H9 (cell line): ENCODE measurements at regions not wholly inside any gene's neighbourhood (a gene's known extent, or its start where the extent isn't known, plus 50 kb on each side); places are given as distances from the start of the nearest gene placed in this dataset.

ENCODE experiments used
- DNase-seq: peaks from one replicate; pipeline ENCODE4 v3.0.0-alpha.2; 2017
- H2AFZ ChIP-seq: one replicate; pipeline ENCODE4 v1.6.1; 2013; ENCODE audit warnings: mild to moderate bottlenecking, low read length, control low read depth, moderate library complexity
- H2AK5ac ChIP-seq: 2 replicates; pipeline ENCODE4 v1.6.1; 2013; ENCODE audit warnings: low read length, control low read depth, mixed read lengths; ENCODE audit not compliant: insufficient read length
- H2BK120ac ChIP-seq: one replicate; pipeline ENCODE4 v1.6.1; 2013; ENCODE audit warnings: low read depth, mild to moderate bottlenecking, low read length, control low read depth, inconsistent platforms; ENCODE audit not compliant: poor library complexity, severe bottlenecking
- H2BK12ac ChIP-seq: 2 replicates; pipeline ENCODE4 v1.6.1; 2013; ENCODE audit warnings: low read length, control low read depth, mixed read lengths, low read depth; ENCODE audit not compliant: insufficient read length
- H2BK15ac ChIP-seq: 2 replicates; pipeline ENCODE4 v1.6.1; 2013; ENCODE audit warnings: low read depth, low read length, control low read depth
- H2BK20ac ChIP-seq: one replicate; pipeline ENCODE4 v1.6.1; 2013; ENCODE audit warnings: low read depth, mild to moderate bottlenecking, low read length, control low read depth, inconsistent platforms; ENCODE audit not compliant: poor library complexity, severe bottlenecking
- H2BK5ac ChIP-seq: 2 replicates; pipeline ENCODE4 v1.6.1; 2013; ENCODE audit warnings: low read length, control low read depth, mixed read lengths; ENCODE audit not compliant: insufficient read length
- H3K14ac ChIP-seq: 2 replicates; pipeline ENCODE4 v1.6.1; 2013; ENCODE audit warnings: low read length, control low read depth; ENCODE audit not compliant: insufficient read depth
- H3K18ac ChIP-seq: 2 replicates; pipeline ENCODE4 v1.6.1; 2013; ENCODE audit warnings: low read depth, mild to moderate bottlenecking, mixed read lengths, low read length, control low read depth; ENCODE audit not compliant: insufficient read length
- H3K23ac ChIP-seq: 2 replicates; pipeline ENCODE4 v1.6.1; 2013; ENCODE audit warnings: low read length, control low read depth, mixed read lengths, low read depth; ENCODE audit not compliant: insufficient read length
- H3K23me2 ChIP-seq: 2 replicates; pipeline ENCODE4 v1.6.1; 2013; ENCODE audit warnings: low read depth, mild to moderate bottlenecking, mixed read lengths, low read length, control low read depth; ENCODE audit not compliant: insufficient read length, poor library complexity, severe bottlenecking
- H3K27ac ChIP-seq: 2 replicates; pipeline ENCODE4 v1.5.1; 2013; ENCODE audit warnings: low read length, control low read depth, mixed read lengths, low read depth; ENCODE audit not compliant: insufficient read length
- H3K27me3 ChIP-seq: 2 replicates; pipeline ENCODE4 v1.6.1; 2013; ENCODE audit warnings: low read length, control low read depth, inconsistent platforms; ENCODE audit not compliant: insufficient read depth
- H3K4ac ChIP-seq: 2 replicates; pipeline ENCODE4 v1.6.1; 2013; ENCODE audit warnings: low read depth, mild to moderate bottlenecking, control low read depth, inconsistent platforms, low read length, moderate library complexity
- H3K4me1 ChIP-seq: 2 replicates; pipeline ENCODE4 v1.6.1; 2013; ENCODE audit warnings: low read length, control low read depth, inconsistent platforms; ENCODE audit not compliant: insufficient read depth
- H3K4me2 ChIP-seq: 2 replicates; pipeline ENCODE4 v1.6.1; 2013; ENCODE audit warnings: low read length, control low read depth, mixed read lengths; ENCODE audit not compliant: insufficient read length, insufficient read depth
- H3K56ac ChIP-seq: 2 replicates; pipeline ENCODE4 v1.6.1; 2013; ENCODE audit warnings: low read depth, mild to moderate bottlenecking, mixed read lengths, low read length, control low read depth; ENCODE audit not compliant: insufficient read length
- H3K79me1 ChIP-seq: 2 replicates; pipeline ENCODE4 v1.6.1; 2013; ENCODE audit warnings: low read depth, mild to moderate bottlenecking, moderate library complexity, low read length, control low read depth, inconsistent platforms; ENCODE audit not compliant: insufficient read depth, poor library complexity, severe bottlenecking
- H3K79me2 ChIP-seq: 2 replicates; pipeline ENCODE4 v1.6.1; 2013; ENCODE audit warnings: low read length, control low read depth, inconsistent platforms; ENCODE audit not compliant: insufficient read depth
- H3K9ac ChIP-seq: 2 replicates; pipeline ENCODE4 v1.6.1; 2013; ENCODE audit warnings: low read length, control low read depth, mixed read lengths; ENCODE audit not compliant: insufficient read length; ENCODE audit errors: extremely low read depth
- H3K9me3 ChIP-seq: one replicate; pipeline ENCODE4 v1.6.1; 2013; ENCODE audit warnings: low read depth, low read length, inconsistent platforms; ENCODE audit not compliant: control insufficient read depth
- H3T11ph ChIP-seq: one replicate; pipeline ENCODE4 v1.6.1; 2013; ENCODE audit warnings: mild to moderate bottlenecking, low read length, control low read depth, inconsistent platforms
- H4K20me1 ChIP-seq: one replicate; pipeline ENCODE4 v1.6.1; 2013; ENCODE audit not compliant: control insufficient read depth, insufficient read length, insufficient read depth
- H4K5ac ChIP-seq: 2 replicates; pipeline ENCODE4 v1.6.1; 2013; ENCODE audit warnings: low read depth, mild to moderate bottlenecking, mixed read lengths, low read length, control low read depth; ENCODE audit not compliant: insufficient read length
- H4K8ac ChIP-seq: replicated peaks from 2 replicates; pipeline ENCODE4 v1.6.1; 2013; ENCODE audit warnings: low read length, control low read depth, mixed read lengths, low read depth; ENCODE audit not compliant: insufficient read length
- H4K91ac ChIP-seq: 2 replicates; pipeline ENCODE4 v1.6.1; 2013; ENCODE audit warnings: low read depth, mild to moderate bottlenecking, moderate library complexity, mixed read lengths, low read length, control low read depth; ENCODE audit not compliant: insufficient read length
- H3K27ac Mint-ChIP-seq, 3 experiments: 2 replicates in 2 of 3; 3 replicates in 1 of 3; pipeline ENCODE4 v1.8.0; 2020 to 2021; ENCODE audit warnings: mixed read lengths in 3 of 3, mild to moderate bottlenecking in 1 of 3, moderate library complexity in 1 of 3
- H3K27me3 Mint-ChIP-seq: 2 replicates; pipeline ENCODE4 v1.8.0; 2021; ENCODE audit warnings: low read depth, mild to moderate bottlenecking, moderate library complexity, mixed read lengths
- H3K36me3 Mint-ChIP-seq, 3 experiments: 2 replicates in 2 of 3; 3 replicates in 1 of 3; pipeline ENCODE4 v1.8.0; 2020 to 2021; ENCODE audit warnings: low read depth in 3 of 3, mixed read lengths in 3 of 3; ENCODE audit not compliant: insufficient read depth in 1 of 3
- H3K4me1 Mint-ChIP-seq, 2 experiments: 2 replicates each; pipeline ENCODE4 v1.8.0; 2020; ENCODE audit warnings: mixed read lengths in 2 of 2
- H3K4me3 Mint-ChIP-seq, 2 experiments: 2 replicates in 1 of 2; 3 replicates in 1 of 2; pipeline ENCODE4 v1.8.0; 2020 to 2021; ENCODE audit warnings: mild to moderate bottlenecking in 2 of 2, mixed read lengths in 2 of 2, moderate library complexity in 1 of 2
- H3K9me3 Mint-ChIP-seq, 2 experiments: 2 replicates in 1 of 2; 3 replicates in 1 of 2; pipeline ENCODE4 v1.8.0; 2020; ENCODE audit warnings: mild to moderate bottlenecking in 2 of 2, mixed read lengths in 2 of 2, moderate library complexity in 1 of 2
- CTCF ChIP-seq: fragments of 200-600 bp; sonication (generic); conservative IDR thresholded peaks from 3 replicates; pipeline ENCODE4 v1.8.0; 2021; ENCODE audit warnings: antibody characterized with exemption, mild to moderate bottlenecking
- WGBS: extraction: QIAGEN DNeasy Blood & Tissue Kit; methylation state at CpG from one replicate; pipeline ENCODE4 v1.1.7; 2013; ENCODE audit warnings: missing lambda C conversion rate, low lambda C conversion rate, mixed read lengths; ENCODE audit not compliant: insufficient read length; ENCODE audit errors: extremely low coverage; 5-methylcytosine and 5-hydroxymethylcytosine counted together

GRCh38 chr3:64936556-64936955 is 248.8 kb upstream of the ADAMTS9 start:
- Histone ChIP-seq H2AK5ac (no peak overlapping the region), H3K14ac (no peak overlapping the region), H2BK5ac (no peak overlapping the region), H2BK12ac (no peak overlapping the region), H2BK120ac (no peak overlapping the region), H3K56ac (no peak overlapping the region), H3K23ac (no peak overlapping the region), H3K23me2 (no peaks in the 10 kb centered on the region), H3K9ac (no peak overlapping the region), H3K27me3 (no peaks in the 10 kb centered on the region), H3K9me3 (no peaks in the 10 kb centered on the region), H3K79me1 (no peaks in the 10 kb centered on the region), H4K5ac (no peak overlapping the region), H3K4me2 (no peak overlapping the region), H2BK20ac (no peak overlapping the region), H3K18ac (no peak overlapping the region), H3T11ph (no peak overlapping the region), H3K27ac (no peak overlapping the region), H2BK15ac (no peak overlapping the region), H2AFZ (no peak overlapping the region), H3K4ac (no peak overlapping the region), H3K4me1 (no peaks in the 10 kb centered on the region), H4K20me1 (no peaks in the 10 kb centered on the region), H3K79me2 (no peaks in the 10 kb centered on the region), H4K91ac (no peak overlapping the region), H4K8ac (no peak overlapping the region)
- TF ChIP-seq CTCF, result no peak
- no peak for DNase-seq
- H3K9me3 Mint-ChIP-seq, result peaks cover 13 to 17% of the 10 kb centered on the region in 2 experiments
- no peak overlapping the region for H3K27ac Mint-ChIP-seq
- H3K27me3 Mint-ChIP-seq, result no peaks in the 10 kb centered on the region
- no CpG with 5 or more reads among the region's 1 CpG for WGBS
- peaks cover 6 to 10% (median 6%) of the 10 kb centered on the region in 3 experiments; a peak in 6 of 7 replicates for H3K36me3 Mint-ChIP-seq
- H3K4me1 Mint-ChIP-seq, result peaks cover 3 to 7% of the 10 kb centered on the region in 2 experiments; a peak in 1 of 4 replicates
- no peak overlapping the region for H3K4me3 Mint-ChIP-seq
